GM19043 (cell line): ENCODE measurements at regions not wholly inside any gene's neighbourhood (a gene's known extent, or its start where the extent isn't known, plus 50 kb on each side); places are given as distances from the start of the nearest gene placed in this dataset.
"Not testable (repeated sequence)": the region's sequence is repeated elsewhere in the genome, so short reads cannot be mapped to it uniquely, and the experiment has no call there.

Experiments used
- ATAC-seq: cut with Tn5 transposase; IDR thresholded peaks from one replicate; pipeline ENCODE4 v1.9.1; 2021; ENCODE audit warnings: low read depth; ENCODE audit not compliant: unreplicated experiment

- no peak for ATAC-seq
Observed at GRCh38 chr4:133600008-133600407, 450.9 kb downstream of the PCDH10 start.

GRCh38 chr4:133598779-133599178, 449.7 kb downstream of the PCDH10 start:
- ATAC-seq, result no peak

DNA sequence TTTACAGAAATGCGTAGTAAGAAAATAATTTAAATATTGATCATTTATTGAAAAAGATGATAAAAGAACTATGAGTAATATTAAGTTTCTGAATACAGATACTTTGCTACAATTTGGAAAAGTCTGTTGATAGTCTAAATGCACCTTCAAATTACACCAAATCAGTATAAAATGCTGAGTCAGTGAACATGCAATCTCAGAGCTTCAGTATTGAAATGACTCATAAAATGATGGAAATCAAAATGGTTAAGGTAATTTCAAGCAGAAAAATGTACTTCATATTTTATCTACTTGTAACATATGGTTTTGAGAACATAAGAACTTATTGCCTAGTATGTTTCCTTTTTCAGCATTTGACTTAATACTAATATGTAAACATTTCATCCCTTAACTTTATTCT, 448.2 kb downstream of the PCDH10 start:
- no peak for ATAC-seq

- no peak for ATAC-seq
Observed at GRCh38 chr4:133596459-133596858, 447.4 kb downstream of the PCDH10 start.

DNA sequence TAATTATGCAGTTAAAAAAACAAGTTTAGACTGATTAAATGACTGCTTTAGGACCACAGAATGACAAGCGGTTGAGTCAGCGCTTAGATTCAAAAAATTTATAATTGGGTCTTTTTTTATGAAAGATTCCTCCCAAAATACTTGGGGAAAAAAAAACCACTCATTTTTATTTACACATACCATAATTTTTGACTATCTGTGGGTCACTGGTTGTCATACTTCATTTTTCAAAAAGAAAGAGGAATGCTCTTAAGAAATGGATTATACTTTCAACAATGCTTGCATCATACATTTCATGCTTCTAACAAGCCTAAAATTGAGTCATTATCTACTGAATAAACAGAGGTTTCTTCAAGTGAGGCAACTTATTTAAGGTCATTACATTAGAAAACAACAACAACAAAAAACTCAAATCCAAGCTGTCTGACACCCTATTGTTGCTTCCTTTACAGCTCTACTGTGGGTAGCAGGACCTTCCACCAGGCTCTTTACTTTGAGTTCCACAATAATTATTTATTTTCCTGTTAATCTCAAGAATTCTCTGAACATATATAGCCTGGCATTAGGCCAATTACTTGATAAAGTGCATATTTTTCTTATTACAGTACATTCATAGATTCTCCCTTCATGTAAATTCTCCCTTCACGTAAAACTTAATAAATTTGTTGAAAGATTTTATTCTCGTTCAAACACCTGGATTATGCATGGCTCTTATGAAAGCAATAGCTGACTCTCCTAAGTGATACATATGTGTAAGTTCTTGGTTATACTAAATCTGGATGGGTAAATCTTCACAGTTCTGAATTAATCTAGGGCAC, 445.5 kb downstream of the PCDH10 start:
- ATAC-seq, result no peak

- ATAC-seq, result no peak
Observed at GRCh38 chr4:133593764-133594163, 444.7 kb downstream of the PCDH10 start.

DNA sequence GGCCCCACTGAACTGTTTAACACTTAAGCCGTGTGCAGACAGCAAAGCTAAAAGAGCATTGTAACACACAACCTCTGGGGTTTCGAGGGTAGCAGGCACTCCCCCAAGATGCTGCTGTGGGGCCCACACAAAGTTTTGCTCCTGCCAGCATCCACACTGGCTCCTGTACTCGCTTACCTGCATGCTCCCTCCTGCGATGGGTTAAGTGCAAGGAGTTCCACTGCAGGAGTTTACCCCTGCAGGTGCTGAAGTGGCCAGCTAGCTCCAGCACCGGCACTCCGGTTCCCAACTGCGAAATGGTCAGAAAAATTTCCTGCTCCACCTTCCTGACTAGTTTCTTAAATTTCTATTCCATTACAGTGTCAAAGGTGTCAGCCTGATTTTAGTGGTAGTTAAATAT, 443.5 kb downstream of the PCDH10 start:
- no peak for ATAC-seq

DNA sequence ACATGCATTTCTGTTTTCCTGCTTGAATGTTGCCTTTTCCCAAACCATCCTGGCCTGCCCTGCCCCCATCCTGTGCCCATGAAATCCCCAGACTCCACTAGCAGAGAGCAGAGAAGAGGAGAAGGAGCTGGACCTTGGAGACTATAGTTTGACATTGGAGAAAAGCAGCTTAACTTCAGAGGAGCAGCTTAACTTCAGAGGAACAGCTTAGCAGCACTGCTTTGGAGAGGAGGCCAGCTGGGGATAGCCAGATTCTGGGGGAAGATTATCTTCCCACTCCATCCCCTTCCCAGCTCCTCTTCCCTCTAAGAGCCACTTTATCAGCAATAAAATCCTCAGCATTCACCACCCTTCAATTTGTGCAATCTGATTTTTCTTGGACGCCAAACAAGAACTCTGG, 443.0 kb downstream of the PCDH10 start:
- ATAC-seq, result no peak

- no peak for ATAC-seq
Observed at GRCh38 chr4:133588306-133588705, 439.2 kb downstream of the PCDH10 start.

DNA sequence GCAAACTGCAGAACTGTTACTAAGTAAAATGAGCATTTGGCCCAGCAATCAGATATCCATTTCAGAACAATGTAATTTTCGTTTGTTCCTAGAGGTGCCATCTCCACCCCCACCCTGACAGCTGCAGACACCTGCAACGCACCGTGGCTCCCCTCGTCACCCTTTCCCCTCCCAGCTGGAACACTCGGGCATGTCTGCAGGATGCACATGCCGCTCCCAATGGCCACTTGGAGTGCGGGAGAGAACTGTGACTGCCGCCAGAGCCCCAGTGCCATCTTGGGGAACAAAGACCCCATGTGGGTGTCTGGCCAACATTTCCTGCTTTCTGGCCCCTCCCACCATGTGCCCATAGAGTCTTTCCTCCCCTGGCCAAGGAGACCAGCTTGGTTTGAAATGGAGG, 436.2 kb downstream of the PCDH10 start:
- no peak for ATAC-seq

DNA sequence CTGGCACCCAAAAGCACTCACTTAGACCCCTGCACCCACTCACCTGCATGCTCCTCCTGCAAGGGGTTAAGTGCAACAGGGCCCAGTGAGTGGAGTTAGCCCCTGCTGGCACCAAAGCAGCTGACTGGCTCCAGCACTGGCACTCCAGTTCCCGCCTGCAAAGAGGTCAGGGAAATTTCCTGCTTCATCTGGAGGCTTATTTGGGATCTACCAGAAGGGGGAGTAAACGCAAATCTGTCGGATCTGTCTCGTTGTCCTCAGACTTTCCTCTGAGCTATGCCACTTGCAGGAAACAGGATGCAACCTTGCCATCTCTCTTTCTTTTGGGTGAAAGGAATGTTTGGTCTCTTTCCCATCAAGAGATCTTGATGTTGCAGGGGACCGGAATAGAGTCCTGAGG, 435.6 kb downstream of the PCDH10 start:
- ATAC-seq, result no peak

DNA sequence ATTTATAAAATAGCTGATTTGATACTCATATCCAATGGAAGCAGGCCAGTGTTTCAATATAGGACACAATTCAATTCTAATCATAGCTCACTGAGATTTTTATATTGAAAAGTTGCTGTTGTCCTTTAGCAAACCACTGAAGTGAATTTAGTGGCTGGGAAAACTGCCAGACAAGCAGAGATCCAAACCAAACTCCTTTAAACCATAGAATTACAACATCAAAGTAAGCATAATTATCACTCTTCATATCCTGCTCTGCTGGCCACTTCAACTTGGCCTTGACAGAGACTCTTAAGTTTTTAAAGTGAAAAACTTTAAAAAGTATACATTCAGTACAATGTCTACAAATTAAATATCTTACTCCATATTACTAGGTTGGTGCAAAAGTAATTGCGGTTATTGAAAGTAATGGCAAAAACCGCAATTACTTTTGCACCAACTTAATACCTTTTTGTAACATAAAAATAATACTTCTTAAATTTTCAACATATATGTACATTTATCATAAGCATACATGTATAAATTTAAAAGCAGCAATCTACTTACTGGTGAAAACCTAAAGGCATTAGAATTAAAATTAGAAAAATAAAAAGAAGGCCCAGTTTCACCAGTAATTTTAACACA, 433.0 kb downstream of the PCDH10 start:
- ATAC-seq, result no peak

- no peak for ATAC-seq
Observed at GRCh38 chr4:133574248-133574647, 425.2 kb downstream of the PCDH10 start.

DNA sequence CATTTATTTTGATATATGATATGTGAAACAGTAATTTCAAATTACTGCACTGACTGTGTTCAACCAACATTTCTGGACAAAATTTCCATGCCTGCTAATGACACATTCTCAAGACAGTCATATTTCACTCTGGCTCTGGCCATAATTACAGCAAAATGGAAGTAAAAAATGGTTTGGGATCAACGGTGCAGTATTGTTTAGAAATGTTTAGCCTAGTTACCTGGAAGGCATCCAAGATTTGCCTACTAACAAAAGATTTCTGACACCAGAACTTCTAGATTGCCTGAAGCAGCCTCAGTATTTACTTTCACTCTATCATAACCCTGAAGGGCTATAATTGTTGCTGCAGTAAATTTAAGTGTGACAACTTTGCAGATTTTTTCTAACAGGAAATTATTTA, 416.3 kb downstream of the PCDH10 start:
- no peak for ATAC-seq

GRCh38 chr4:133559987-133560386, 410.9 kb downstream of the PCDH10 start:
- ATAC-seq, result no peak

DNA sequence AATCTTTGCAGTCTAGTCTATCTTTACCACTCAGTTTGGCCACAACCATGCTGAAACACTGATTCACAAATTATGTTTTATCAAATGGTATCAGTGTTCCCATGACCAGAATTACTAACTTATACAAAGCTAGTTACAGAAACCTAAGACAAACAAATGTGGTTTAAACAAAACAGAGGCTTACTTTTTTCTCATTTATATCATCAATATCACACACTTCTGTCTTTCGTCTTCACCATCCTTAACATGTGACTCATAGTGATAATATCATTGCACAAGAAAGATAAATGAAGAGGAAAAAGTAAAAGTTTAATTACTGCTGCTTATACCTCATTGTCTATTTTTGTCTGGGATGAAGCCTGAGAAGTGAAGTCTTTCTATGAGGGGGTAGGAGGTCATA, 406.6 kb downstream of the PCDH10 start:
- ATAC-seq, result no peak

DNA sequence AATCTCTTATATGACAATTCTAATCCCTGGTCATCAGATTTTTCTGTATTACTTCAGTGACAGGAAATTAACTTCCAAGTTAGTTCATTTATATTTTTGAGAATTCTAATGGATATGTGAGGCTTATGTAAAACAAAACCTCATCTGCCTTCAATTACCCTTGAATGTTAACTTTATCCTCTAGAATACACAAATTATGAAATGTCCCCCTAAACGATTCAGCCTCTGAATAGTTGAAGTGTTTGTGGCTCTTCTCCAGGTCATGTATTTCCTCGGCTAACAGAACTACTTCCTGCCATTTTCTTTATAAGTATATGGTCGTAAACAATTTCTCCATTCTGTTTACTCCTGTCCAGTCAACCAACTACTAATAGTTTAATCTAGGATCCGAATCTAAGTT, 401.3 kb downstream of the PCDH10 start:
- ATAC-seq, result no peak

DNA sequence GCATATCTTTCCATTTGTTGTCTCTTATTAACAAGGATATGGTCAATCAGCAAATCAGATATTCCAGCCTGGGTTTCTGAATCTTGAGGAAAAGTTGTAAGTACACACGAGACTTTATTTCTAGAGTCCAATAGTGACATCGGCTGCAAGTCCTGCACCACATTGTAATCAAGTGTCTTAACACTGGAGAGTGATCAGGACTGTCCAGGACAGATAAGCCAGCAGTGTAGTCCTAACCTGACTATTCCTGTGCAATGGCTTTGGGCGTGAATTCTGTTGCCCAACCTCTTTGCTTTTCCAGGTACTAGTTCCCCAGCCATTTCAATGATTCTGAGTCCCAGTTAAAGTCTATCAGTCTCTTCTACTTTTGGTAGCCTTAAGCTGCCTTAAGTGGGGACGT, 395.0 kb downstream of the PCDH10 start:
- no peak for ATAC-seq

- ATAC-seq, result no peak
Observed at GRCh38 chr4:133537780-133538281, 388.7 kb downstream of the PCDH10 start.

- ATAC-seq, result not testable (repeated sequence)
Observed at GRCh38 chr4:133534224-133534623, 385.1 kb downstream of the PCDH10 start.

DNA sequence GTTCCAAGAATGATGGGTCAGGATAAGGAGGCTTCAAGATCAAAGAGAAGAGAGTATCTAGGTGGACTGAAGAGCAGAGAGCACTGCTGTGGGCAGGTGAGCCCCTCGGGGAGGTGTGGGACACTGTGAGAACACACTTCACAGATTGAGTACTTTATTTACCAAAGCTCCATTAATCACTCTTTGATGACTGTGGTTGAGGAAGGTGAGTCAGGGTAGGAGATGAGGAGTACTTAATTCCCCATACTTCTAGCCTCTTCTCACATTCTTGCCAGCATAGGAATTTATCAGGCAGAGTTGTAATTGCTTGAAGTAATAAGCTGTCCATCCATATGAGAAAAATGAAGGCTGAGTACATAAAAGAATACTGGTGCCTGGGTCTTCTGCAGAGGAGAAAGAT, 375.3 kb downstream of the PCDH10 start:
- no peak for ATAC-seq

DNA sequence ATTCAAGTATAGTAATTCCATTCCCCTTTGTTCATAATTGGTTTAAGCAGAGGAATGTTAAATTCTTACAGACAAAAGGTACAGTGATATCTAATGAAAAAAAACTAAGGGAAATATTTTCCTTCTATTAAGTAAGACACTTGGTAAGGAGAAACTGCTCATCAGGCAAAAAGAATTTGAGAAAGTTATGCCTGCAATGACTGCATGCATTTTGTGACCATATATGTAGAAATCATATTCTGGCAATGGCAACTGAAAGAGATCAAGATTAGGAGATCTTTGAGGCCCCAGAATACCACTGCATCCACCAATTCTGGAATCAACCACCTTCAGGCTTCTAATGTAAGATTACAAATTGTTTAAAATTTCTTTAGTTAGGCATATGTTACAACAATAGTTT, 364.8 kb downstream of the PCDH10 start:
- no peak for ATAC-seq
